ENCODE measurements at regions not wholly inside any gene's neighbourhood (a gene's known extent, or its start where the extent isn't known, plus 50 kb on each side); places are given as distances from the start of the nearest gene placed in this dataset.
"Not testable (repeated sequence)": the region's sequence is repeated elsewhere in the genome, so short reads cannot be mapped to it uniquely, and the experiment has no call there.

DNA sequence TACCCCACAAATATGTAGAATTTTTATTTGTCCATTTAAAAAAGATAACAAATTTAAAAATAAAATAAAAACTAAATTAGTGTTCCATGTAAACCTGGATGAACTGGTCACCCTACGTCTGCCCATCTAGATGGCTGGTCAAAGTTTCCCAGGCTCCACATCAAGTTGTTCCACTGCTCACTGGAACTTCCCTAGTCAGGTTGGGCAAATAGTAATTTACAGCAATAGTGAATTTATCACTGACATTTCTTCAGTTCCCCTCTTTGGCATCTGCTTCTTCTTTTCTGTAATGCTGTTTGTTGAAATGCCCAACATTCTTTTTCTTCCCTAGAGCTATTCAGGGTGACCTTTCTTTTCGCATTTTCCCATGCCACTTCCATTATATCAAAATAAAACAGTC lies 272.7 kb upstream of the BTG1 start:
- ATAC-seq = no peak

GRCh38 chr12:92417373-92417772 lies 271.7 kb upstream of the BTG1 start:
- ATAC-seq = no peak

- no peak for ATAC-seq
These were observed 270.8 kb upstream of the BTG1 start for GRCh38 chr12:92416385-92416812.

GRCh38 chr12:92414170-92415070 lies 268.8 kb upstream of the BTG1 start:
- no peak for ATAC-seq

GRCh38 chr12:92413286-92413685 lies 267.6 kb upstream of the BTG1 start:
- no peak for ATAC-seq

DNA sequence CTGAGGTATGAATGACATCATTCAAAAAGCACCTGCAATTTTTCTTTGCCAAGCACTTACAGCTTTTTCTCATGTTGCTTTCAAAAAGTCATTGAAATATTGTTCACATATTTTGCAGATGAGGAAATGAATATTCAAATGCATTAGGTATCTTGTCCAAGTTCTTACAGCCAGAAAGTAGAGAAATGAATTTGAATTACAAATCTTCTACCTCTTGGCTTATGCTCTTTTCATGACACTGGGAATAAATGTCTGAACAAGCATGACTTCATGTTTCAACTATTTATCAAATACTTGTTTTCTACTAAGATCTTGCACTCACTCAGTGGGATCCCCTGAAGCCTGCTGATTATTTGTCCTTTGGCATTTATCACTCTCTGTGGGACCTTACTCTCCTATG lies 267.2 kb upstream of the BTG1 start:
- ATAC-seq = no peak

GRCh38 chr12:92411687-92412086 lies 266.0 kb upstream of the BTG1 start:
- no peak for ATAC-seq

DNA sequence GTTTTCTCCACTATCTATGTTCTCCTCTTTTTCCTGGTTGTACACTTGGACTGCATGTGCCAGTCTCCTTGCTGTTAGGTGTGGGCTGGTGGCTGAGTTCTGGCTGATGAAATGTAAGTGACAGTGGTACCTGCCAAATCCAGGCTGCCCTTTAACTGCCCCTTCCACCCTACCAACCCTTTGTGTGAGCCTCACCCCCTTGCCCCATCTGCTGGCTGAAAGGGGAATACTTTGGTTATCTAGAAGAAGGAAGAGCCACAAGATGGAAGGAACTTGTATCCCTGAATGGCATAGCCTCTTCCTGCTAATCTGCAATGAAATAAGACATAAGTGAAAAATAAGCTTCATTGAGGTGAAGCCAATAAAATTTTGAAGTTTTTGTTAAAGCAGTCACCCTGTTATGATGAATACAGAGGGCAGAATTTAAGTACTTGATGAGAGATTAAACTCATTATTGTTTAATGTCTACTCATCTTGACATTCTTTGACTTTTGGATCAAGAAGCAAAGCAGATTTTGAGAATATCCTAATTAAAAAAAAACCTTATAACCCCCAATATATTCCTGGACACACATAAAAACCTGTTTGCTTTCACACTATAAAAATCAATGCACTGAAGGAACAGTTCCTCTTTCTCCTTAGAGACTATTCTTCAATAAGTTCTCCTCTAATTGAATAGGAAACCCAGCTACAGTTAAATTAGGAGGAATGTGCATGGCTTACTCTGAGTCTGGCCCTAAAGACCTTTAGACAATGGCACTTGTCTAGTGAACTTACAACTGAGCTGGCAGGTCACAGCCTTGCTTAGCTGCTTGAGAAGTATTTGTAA lies 262.6 kb upstream of the BTG1 start:
- ATAC-seq = no peak

DNA sequence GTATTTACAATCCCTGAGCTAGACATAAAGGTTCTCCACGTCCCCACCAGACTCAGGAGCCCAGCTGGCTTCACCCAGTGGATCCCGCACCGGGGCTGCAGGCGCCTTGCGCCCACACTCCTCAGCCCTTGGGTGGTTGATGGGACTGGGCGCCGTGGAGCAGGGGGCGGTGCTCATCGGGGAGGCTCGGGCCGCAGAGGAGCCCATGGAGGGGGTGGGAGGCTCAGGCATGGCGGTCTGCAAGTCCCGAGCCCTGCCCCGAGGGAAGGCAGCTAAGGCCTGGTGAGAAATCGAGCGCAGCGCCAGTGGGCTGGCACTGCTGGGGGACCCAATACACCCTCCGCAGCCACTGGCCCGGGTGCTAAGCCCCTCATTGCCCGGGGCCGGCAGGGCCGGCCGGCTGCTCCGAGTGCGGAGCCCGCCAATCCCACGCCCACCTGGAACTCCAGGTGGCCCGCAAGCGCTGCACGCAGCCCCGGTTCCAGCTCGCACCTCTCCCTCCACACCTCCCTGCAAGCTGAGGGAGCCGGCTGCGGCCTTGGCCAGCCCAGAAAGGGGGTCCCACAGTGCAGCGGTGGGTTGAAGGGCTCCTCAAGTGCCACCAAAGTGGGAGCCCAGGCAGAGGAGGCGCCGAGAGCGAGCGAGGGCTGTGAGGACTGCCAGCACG lies 260.9 kb upstream of the BTG1 start:
- ATAC-seq = not testable (repeated sequence)

DNA sequence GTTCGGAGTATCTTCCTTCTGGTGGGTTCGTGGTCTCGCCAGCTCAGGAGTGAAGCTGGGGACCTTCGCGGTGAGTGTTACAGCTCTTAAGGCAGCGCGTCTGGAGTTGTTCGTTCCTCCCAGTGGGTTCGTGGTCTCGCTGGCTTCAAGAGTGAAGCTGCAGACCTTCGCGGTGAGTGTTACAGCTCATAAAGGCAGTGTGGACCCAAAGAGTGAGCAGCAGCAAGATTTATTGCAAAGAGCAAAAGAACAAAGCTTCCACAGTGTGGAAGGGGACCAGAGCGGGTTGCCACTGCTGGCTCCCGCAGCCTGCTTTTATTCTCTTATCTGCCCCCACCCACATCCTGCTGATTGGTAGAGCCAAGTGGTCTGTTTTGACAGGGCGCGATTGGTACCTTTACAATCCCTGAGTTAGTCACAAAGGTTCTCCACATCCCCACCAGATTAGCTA lies 260.2 kb upstream of the BTG1 start:
- not testable (repeated sequence) for ATAC-seq

DNA sequence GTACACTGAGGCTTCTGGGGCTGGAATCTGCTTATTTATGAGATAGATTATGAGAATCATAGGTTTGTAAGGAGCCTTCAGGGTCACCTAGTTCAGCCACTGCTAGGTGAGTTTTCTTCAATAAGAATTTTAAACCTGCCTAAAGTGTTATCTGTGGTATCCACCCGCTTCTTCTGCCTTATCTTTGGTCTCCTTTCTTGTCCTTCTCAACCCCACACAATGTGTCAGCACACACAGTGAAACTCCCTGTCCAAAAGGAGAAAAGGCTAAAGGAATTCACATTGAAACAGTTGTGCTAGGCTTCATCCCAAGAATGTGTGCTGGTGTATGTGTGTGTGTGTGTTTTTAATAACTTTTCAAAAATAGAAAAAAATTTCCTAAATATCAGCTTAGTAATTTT lies 259.3 kb upstream of the BTG1 start:
- ATAC-seq = no peak

GRCh38 chr12:92404259-92404894 lies 258.7 kb upstream of the BTG1 start:
- no peak for ATAC-seq

DNA sequence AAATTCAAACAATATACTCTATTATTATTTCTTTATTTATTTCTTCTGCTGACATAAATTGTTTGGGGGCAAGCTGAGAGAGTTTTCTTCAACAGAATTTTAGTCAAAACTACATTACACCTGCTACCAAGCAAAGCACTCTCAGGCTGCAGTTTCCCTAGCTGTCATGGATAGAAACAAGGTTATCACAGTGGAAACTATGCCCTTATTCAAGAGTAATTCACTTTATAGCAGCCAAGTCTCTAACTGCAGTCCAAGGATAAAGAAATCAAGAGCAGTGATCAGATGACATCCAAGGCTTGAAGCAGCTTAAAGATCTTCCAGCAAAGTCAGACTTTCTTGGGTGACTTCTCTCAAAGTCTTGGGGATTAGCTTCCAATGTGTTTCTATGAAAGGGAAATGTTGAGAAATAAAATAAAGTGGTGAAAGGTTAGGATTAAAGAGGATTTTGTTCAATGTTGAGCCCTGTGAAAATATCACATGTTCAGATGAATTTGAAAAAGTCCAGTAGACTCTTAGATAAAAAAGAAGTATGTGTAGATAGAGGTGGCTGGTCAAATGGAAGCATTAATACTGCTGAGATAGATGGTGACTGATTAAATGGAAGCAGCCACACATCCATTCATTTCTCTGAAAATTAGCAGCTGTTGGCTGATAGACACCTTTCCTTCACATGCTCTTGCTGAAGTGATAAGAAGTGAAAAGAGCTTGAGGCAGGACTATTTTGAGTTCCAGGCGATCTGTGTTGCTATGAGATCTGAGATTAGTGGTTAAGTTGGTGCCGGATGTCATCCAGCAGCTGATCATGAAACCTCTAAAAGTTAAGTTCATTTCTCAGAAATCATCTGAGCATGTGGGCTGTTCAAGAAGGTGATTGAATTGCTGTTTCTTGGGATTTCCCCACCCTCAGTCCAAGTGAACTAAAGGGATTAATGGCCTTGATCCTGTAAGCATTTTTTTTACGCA lies 257.8 kb upstream of the BTG1 start:
- ATAC-seq = peak; percentile 90 to 91

DNA sequence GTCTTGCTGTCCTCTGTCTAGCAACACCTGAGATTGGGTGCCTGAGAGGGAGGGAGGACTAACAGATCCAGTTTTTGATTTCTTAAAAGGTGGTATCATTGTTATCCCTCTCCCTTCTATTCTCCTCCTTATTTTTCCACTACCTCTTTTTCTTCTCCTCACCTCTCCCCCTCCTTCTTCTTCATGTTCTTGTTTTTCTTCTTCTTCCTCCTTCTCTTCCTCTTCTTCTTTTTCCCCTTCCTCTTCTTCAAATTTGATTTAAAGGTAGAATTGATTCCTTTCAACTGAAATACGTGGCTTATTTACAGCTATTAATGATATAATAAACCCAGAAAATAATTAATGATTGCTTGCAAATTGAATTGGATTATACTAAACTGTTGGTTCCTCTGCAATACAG lies 256.8 kb upstream of the BTG1 start:
- no peak for ATAC-seq

GRCh38 chr12:92400006-92400405 lies 254.4 kb upstream of the BTG1 start:
- ATAC-seq = peak in 1 of 2 donors; percentile 7

- ATAC-seq = peak; percentile 81 to 82
These were observed 253.1 kb upstream of the BTG1 start for GRCh38 chr12:92398565-92399309.

GRCh38 chr12:92396647-92397252 lies 251.1 kb upstream of the BTG1 start:
- ATAC-seq = peak; percentile 26 to 30

DNA sequence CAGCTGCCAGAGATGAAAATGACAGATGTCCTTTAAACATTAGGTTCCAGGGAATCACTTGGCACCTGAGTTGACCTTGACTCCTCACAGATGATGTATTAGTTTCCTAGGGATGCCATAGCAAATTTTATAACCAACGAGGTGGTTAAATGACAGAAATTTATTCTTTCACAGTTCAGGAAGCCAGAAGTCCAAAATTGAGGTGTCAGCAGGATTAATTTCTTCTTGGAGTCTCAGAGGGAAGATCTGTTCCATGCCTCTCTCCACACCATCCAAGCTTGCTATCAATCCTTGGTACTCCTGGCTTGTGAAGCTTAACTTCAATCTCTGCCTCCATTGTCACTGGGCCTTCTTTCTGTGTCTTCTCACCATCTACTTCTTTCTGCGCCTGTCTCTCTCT lies 249.7 kb upstream of the BTG1 start:
- ATAC-seq = no peak

DNA sequence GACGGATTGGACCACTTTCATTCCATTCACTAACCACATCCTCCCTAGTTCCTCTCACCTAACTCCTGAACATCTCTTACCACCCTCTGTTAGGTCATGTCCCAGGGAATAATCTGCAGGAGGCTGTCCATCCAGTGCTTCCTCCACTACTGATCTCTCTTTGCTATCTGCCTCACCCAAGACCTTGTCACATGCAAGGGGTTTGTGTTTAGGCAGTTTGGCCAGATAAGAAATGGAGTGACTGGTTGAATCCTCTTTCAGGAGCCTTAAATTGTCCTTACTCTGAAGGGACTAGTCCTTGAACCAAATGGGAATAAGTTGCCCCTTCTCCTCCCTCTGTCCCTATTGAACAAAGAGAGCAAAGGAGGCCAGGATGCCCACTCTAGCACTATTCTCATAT lies 249.2 kb upstream of the BTG1 start:
- ATAC-seq = no peak

GRCh38 chr12:92393504-92393903 lies 247.9 kb upstream of the BTG1 start:
- ATAC-seq = no peak
